Muscle of back (tissue), 3 donors: ENCODE measurements at regions not wholly inside any gene's neighbourhood (a gene's known extent, or its start where the extent isn't known, plus 50 kb on each side); places are given as distances from the start of the nearest gene placed in this dataset.

Source experiments
- DNase-seq, 3 donors: peaks; one replicate each; pipeline versions ENCODE4 v3.0.0 to v3.0.0-alpha.2; 2013

DNA sequence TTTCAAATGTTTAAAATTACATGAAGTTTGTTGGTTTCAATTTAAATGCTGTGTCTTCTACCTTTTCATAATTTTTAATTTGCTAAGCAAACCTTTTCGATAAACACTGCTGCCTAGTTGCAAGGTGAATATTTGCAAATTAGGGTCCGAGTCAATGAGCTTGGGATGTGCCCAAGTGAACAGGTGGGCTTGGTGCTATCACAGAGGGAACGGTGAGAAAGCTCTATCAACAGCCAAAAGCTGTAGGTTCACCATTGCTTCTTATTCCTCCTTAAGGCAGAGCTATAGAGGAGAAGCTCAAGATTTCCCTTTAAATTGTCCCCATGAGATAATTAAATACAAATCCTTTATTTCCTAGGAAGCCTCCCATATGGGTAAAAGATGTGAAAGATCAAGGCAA is 245.3 kb upstream of the CELF2 start:
- DNase-seq, result no peak

DNA sequence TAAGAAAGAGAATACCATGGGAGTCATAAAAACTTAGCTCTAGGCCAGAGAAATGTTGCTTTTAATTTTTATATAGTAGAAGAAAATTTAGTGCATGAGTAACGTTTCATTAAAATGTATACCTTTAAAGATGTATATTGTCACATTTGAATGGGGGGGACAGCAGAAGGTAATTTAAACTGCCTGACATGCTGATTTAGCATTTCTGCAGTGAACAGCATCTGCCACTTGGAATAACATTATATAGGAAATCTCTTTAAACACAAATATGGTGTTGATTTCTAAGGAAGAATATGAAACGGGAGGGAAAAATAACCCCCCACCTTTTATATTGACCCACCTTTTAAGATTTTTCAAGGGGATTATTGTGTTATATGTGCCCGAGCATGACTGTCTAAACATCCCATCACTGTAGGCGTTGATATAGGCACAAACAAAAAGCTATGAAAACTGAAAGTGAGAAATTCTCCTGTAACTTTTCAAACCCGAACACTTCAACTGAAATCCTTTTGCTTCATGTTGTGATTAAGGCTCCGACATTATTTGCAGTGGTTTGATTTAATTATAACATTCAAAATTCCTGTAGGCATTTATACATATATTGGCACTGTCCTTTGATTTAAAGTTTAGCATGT is 244.7 kb upstream of the CELF2 start:
- DNase-seq, result no peak

DNA sequence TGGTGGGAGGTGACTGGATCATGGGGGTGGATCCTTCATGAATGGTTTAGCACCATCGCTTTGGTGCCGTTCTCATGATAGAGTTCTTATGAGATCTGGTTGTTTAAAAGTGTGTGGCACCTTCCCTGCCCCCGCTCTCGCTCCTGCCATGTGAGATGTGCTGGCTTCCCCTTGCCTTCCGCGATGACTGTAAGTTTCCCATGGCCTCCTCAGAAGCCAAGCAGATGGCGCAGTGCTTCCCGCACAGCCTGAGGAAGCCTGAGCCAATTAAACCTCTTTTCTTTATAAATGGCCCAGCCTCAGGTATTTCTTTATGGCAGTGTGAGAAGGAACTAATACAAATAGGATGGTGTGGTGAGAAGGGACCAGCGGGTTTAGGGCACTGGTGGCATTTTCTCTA is 243.3 kb upstream of the CELF2 start:
- DNase-seq, result no peak

DNA sequence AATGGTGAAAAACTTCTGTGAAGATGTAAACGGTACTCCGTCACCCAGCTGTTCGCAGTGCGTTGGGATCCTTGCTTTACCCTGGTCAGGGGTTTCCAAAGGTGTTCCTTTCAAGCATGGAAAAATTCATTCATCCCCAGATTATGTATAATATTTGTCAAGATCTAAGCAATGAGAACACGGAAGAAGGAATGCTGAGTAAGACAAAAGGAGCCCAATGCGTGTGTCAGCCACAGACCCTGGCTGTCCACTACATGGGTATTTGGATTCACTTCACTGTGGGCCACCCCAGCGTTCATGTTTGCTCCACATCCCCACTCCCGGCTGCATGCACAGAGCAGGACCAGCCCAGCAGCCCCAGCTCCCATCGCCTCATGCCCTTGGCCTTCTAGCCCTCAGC is 241.3 kb upstream of the CELF2 start:
- DNase-seq, result no peak

DNA sequence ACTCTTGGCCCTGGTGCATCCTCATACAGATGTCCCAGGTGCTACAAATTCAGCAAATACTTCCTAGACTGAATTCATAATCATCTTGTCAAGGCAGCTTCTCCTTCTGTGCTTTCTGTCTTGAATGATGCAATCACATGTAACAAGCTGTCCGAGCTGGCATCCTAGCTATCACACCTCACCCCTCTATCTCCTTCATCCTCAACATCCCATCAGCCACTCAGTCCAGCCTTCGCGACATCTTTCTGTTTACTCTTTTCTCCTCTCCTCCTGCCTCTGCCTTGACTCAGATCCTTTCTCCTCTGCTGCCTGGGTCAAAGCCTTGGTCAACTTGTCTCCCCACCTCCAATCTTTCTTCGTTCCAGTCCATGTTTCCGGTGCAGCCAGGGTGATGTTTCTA is 240.4 kb upstream of the CELF2 start:
- DNase-seq, result no peak

DNA sequence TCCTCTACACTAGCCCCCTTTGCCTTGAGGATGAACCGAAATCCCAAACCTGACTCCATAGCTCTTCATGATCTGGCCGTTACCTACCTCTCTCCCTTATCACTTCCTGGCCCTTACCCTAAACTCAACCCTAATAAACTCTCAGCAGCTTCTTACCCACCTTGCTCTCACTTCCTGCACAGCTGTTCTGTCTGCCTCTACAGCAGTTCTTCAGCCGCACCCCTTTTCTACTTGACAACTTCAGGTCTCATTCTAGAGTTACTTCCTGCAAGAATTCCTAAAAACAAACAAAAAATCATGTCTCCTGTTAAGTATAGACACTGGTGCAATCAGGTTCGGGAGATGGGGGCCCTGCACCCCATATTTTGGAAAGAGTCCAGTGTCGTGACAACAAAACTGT is 239.9 kb upstream of the CELF2 start:
- no peak for DNase-seq

DNA sequence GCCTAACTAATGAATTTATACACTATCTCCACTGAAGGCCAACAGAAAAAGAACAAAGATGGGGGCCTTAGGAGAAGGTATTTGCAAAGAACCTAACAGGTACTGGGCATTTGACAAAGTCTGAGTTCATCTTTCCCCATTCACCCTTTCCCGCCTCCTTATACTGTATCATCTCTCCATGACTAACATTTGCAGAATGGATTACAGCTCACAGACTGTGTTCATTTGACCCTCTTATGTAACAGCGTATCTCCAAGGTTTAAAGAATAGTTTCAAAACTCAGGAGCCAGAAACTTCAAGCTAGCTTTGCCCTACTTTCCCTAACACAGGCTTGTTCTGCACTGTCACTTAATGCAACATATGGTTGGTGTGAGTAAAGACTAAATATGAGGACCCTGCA is 238.7 kb upstream of the CELF2 start:
- no peak for DNase-seq

DNA sequence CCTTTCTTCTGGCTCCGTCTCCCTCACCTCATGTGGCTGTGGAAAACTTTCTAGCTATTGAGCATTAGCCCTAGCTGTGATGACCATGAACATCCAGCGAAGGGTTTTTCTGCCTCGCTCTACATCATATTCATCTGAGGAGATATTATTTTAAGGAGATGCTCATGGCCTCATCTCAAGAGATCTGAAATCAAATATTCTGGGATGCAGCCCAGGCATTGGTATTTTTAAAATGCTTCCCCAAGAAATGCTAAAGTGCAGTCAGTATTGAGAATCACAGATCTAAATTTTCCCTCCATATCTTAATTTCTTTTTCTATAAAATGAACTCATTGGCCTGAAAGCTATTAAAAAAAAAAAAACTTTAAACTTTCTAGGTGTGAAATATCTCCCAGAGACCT is 238.2 kb upstream of the CELF2 start:
- no peak for DNase-seq

DNA sequence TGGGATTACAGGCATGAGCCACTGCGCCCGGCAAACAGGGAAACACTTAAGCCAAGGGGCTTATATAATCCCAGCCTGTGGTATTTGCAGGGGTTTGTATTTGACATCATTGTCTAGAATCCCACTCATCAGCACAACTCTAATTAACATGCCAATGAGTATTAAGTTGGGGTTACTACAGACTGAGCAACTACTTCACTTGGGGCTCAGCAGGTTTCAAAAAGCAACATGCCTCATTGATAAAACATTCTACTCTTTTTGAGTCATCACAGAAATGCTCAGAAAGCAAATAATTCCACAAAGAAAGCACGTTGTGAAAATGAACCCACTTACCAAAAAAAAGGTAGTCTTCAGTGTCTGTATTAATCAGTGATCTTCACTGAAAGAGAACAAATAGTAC is 236.9 kb upstream of the CELF2 start:
- DNase-seq, result no peak

DNA sequence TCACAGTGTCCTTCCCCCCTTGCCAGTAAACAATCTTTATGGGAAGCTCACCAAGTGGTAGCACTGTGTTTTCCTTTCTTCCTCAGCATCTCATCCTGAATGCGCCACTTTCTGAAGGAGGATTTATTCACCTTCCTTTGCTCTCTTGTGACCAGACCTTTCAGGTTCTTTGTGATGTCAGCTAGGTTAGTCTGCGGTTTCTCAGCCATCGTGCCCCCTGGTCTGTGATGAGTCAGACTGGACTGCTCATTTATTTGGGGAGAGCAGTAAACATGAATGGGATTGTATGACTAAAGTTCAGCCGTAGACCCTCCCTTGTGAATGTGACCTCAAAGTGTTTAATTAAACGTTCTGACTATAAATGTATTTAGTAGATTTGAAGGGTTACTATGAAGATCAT is 235.1 kb upstream of the CELF2 start:
- DNase-seq, result no peak

DNA sequence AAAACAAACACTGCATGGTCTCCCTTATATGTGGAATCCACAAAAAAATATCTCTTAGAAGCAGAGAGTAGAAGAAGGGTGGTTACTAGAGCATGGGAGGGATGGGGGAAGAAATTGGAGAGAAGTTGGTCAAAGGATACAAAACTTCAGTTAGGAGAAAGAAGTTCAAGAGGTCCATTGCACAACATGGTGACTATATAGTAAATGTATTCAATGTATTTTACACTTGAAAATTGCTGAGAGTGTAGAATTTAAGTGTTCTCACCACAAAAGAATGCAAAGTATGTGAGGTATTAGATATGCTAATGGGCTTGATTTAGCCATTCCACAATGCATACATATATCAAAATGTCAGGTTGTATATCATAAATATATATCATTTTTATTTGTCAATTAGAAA is 232.0 kb upstream of the CELF2 start:
- no peak for DNase-seq

DNA sequence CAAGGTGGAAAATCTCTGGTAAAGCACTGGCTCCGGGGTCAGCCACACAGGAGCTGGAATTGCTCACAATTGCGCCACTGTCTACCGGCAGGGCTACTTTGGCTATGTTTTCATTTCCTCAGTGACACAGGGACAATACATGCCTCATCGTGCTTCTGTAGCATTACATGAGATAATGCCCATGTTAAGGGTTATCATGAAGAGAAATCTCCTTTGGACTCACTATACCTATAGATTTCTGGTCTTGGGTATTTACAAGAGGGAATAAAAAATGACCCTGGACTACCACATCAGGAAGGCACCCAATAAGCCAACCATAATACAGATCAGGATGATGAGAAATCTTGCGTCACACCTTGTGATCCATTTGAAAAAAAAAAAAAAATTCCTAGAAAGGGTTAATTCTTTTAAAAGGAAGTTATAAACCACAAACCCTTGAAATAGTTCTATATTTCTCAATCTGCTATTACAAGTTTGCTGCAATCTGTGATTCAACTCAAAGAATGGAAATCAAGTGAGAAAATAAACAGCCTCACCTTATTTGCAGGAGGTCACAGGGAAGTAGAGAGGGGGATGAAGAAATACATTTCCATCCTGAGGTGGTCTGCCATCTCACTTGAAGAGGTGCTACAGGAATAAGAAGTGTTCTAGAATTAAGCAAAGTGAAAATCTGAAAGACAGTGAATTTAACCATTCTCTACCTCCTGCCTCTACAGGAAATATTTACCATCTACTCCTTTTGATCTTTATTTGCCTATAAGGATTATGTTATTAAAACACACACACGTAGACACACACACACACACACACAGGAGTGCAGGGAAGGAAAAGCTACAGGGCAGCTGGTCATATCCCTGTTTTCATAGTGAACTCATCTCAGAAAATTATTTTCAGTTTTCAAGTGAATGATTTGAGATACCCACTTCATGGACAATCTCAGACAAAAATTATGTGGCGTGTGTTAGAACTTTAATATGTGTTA is 231.3 kb upstream of the CELF2 start:
- no peak for DNase-seq

DNA sequence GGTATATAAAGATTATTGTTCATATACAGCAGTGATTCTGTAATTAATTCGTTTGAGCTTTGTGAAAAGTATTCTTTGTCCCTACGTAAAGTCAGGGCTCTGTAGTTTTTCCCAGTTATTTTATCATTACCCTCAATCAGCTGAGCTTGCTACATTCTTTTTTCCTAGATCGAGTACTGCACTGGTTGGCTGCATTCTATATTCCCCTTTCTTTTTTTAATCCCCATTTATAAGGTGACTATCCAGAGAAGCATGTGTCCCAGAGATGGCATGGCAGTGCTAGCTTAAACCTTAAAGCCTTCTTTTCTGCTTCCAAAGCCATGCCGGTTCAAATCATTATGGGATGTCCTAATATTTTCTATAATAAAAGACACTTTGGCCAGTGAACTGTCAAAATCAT is 230.1 kb upstream of the CELF2 start:
- DNase-seq, result no peak

DNA sequence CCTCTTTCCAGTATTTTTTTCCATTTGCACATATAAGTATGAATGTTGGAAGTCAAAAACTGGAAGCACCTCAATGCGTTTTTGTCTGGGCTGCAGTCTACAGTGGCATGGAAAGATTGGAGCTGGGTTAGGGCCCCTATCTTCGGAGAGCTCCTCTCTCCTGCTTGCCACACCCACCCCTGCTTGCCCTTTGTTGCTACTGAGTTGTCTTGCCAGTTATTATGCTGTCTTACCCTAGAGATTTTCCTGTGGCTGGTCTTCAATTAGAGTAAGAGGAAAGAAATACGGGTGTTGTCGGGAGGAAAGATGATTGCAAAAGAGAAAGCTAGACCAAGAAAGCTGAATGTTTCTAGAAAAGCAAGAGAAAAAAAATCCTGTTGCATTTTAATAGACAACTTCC is 228.9 kb upstream of the CELF2 start:
- no peak for DNase-seq

DNA sequence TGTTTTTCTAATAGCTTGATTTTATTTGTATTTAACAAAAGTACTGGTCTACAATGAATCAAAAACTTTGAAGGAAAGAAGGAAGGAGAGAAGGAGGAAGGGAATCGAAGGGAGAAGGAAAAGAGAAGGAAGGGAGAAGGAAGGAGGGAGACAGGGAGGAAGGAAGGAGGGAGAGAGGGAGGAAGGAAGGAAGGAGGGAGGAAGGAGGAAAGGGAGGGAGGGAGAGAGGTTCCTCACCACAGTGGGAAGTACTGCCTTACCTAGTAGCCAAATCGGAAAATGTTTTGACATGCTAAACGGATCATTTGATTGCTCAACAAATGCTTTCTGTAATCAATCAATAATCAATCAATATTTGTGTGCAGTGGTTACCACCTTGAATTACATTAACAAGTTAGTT is 225.8 kb upstream of the CELF2 start:
- DNase-seq, result no peak

DNA sequence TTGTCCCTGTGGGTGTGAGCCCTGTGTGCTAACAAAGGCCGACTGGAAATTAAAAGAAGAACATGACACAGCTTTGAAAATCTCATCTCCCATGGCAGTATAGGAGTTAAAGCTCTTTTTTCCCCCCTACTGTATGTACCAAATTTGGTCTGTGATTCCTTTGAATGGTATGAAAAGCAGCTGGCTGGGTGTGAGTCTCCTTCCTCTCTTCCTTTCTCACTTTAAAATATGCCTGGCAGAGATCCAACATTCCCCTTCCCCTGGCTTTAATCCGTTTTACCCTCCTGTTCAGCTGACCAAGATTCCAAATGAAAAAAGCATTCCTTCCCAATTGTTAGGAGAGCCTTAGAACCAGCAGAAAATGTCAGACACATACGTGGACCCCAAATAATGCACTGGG is 225.0 kb upstream of the CELF2 start:
- peak; percentile 54 to 96 (median 61) for DNase-seq

DNA sequence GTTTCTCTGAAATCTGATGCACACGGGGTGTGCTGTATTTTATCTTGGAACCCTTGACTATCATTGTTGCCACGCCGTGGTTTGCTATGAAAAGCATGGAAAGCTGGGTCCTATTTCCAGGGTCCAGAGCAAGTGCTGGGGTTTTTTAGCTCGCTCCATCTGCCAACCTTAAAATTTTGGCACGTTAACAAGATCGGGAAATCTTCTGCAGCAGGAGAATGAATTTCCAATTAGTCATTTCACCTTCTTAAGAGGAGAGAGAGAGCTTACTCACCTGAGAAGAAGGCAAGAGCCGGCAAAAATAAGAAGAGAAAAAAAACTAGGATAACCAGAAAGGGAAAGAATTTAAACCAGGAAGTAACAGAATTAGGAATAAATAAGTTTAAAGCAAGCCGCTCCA is 223.6 kb upstream of the CELF2 start:
- DNase-seq, result no peak

DNA sequence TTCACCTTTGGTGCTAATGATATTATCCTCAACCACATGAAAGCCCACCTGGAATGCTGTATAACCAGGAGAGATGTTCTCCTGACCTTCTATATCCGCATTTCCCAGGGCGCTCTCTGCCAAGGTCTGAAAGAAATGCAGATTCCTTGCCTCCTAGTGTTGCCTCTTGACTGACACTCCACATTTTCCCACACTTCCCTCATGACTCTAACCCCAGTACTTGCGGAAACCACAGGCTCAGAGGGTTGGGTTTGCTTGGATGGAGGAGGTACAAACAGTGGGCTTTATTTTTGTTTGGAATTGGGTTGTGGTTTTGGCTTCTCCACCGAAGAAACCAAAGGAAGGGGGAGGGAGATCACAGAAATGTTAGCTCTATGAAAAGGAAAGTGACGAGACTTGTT is 222.9 kb upstream of the CELF2 start:
- DNase-seq, result no peak

DNA sequence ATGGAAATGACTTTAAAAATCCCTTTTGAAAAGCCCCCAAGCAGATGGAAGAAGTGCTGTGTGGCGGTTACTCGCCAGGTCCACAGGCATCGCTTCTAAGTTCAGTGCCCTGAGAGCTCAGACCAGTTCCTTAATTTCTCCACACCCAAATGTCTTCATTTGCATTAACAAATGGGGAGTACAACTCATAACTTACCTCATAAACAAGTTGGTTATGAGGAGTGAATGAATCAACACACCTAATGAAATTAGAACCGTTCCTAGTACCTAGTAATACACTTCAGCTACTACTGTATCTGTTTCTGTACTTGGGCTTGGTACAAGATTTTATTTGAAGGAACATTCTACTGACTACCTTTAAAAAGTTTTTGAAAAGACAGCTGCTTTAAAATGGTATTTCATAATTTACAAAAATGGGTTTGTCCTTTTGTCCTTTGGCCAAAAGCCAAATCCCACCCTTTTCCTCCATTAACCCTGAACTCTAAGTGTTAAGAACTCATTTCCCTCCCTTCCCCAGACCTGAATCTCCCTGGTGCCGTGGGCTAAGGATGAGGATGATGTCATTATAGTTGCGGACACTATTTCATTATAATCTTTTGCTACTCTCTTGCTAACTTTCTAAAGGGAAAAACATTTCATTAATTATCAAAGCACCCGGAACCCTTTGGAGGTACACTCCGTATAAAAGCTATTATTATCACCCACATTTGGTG is 221.5 kb upstream of the CELF2 start:
- peak in 2 of 3 donors; percentile 84 to 90 for DNase-seq

DNA sequence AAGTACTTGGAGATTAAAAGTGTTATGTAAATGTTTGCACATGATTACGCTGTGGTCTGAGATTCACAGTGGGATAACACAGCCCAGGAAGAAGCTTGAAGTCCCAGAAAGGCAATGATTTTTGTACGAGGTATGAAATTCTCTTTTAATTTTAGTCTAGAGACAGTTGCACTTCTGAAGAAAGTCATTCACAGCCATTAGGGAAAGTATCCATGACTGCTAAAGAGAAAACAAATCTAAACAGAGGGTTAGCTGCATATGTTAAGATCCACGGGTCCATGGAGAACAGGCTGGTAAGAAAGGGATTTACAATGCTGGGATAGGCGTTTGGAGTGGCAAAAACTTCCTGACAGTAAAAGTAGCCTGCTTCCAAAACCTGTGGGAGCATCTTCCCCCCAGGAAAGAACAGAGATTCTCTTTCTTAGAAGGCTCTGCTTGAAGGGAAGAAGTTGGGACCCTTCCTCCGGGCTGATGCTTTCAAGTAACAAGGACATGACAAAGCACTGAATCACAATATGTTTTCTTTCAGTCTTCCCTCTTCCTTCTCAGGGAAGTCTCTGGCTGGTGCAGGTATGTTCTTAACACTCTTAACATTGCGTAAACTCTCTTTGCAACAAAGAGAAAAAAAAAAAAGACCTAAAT is 220.8 kb upstream of the CELF2 start:
- DNase-seq, result peak in 2 of 3 donors; percentile 40 to 80

DNA sequence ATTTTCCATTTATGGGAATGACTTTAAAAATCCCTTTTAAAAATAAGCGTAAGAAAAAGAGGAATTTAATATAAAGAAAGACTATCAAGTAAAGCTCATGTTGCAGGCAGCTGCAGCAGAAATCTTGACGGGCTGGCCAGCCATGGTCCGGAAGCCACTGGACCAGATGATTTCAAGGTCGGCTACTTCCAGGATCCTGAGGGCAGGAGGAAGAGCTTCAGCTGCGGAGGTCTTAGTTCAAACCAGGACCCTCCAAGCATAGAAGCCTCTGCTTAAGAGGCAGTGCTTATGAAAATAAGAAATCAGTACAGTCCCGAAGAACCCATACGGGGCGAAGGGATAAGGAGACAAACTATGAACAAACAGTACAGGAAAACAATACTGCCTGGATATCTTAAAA is 220.2 kb upstream of the CELF2 start:
- DNase-seq, result peak in 2 of 3 donors; percentile 56 to 84
